ENCODE measurements at regions not wholly inside any gene's neighbourhood (a gene's known extent, or its start where the extent isn't known, plus 50 kb on each side); places are given as distances from the start of the nearest gene placed in this dataset.

GRCh38 chr5:18954239-18954638 is 1033.8 kb downstream of the CDH18 start:
- H3K4me1 ChIP-seq (ENCODE audit: control insufficient read depth in 2 of 2, insufficient read depth in 2 of 2, low read length in 1 of 2): no peaks in the 10 kb centered on the region
- H3K27me3 ChIP-seq (ENCODE audit: control insufficient read depth in 1 of 2, insufficient read depth in 2 of 2, low read length in 2 of 2): no peaks in the 10 kb centered on the region
- no peaks in the 10 kb centered on the region for H3K36me3 ChIP-seq (ENCODE audit: control insufficient read depth in 2 of 2, insufficient read depth in 2 of 2, low read length in 1 of 2)
- H3K4me3 ChIP-seq (ENCODE audit: low read depth in 1 of 2, low read length in 2 of 2): no peak overlapping the region
- H3K27ac ChIP-seq (ENCODE audit: low read depth in 2 of 2, low read length in 1 of 2): no peak overlapping the region
- H3K9me3 ChIP-seq (ENCODE audit: control insufficient read depth in 2 of 2, insufficient read depth in 1 of 2, low read depth in 1 of 2, low read length in 1 of 2): no peaks in the 10 kb centered on the region
- WGBS, 2 donors: 35% methylated on average over 2 of the region's 2 CpGs

GRCh38 chr5:18959535-18959934 is 1028.5 kb downstream of the CDH18 start:
- Histone ChIP-seq H3K4me3 (ENCODE audit: low read depth in 1 of 2, low read length in 2 of 2) (no peak overlapping the region), H3K27me3 (ENCODE audit: control insufficient read depth in 1 of 2, insufficient read depth in 2 of 2, low read length in 2 of 2) (no peaks in the 10 kb centered on the region), H3K9me3 (ENCODE audit: control insufficient read depth in 2 of 2, insufficient read depth in 1 of 2, low read depth in 1 of 2, low read length in 1 of 2) (no peaks in the 10 kb centered on the region), H3K27ac (ENCODE audit: low read depth in 2 of 2, low read length in 1 of 2) (no peak overlapping the region), H3K4me1 (ENCODE audit: control insufficient read depth in 2 of 2, insufficient read depth in 2 of 2, low read length in 1 of 2) (no peaks in the 10 kb centered on the region), H3K36me3 (ENCODE audit: control insufficient read depth in 2 of 2, insufficient read depth in 2 of 2, low read length in 1 of 2) (no peaks in the 10 kb centered on the region)
- WGBS, 2 donors: 73% methylated on average over 4 of the region's 4 CpGs

DNA sequence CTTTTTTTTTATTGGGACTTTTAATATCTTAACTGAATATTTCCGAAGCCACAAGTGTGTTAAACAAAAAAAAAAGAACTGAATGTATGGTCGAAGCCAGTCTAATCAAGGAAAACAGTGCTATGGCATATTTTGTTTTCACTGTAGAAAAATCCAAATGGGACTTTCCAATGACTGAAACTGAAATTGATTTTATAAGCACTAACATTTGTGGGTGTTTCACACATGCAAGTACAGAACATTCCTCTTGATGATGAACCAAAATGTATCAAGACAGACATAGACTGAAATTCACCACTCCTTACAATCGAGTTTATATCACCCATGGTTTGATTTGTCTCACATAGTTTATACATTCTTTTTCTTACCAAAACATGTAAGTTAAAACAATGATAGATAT is 1026.8 kb downstream of the CDH18 start:
- H3K36me3 ChIP-seq (ENCODE audit: control insufficient read depth in 2 of 2, insufficient read depth in 2 of 2, low read length in 1 of 2): no peaks in the 10 kb centered on the region
- H3K4me1 ChIP-seq (ENCODE audit: control insufficient read depth in 2 of 2, insufficient read depth in 2 of 2, low read length in 1 of 2): no peaks in the 10 kb centered on the region
- H3K9me3 ChIP-seq (ENCODE audit: control insufficient read depth in 2 of 2, insufficient read depth in 1 of 2, low read depth in 1 of 2, low read length in 1 of 2): no peaks in the 10 kb centered on the region
- H3K27ac ChIP-seq (ENCODE audit: low read depth in 2 of 2, low read length in 1 of 2): no peak overlapping the region
- WGBS, 2 donors: 81% methylated on average over 3 of the region's 3 CpGs
- no peaks in the 10 kb centered on the region for H3K27me3 ChIP-seq (ENCODE audit: control insufficient read depth in 1 of 2, insufficient read depth in 2 of 2, low read length in 2 of 2)
- H3K4me3 ChIP-seq (ENCODE audit: low read depth in 1 of 2, low read length in 2 of 2): no peak overlapping the region

DNA sequence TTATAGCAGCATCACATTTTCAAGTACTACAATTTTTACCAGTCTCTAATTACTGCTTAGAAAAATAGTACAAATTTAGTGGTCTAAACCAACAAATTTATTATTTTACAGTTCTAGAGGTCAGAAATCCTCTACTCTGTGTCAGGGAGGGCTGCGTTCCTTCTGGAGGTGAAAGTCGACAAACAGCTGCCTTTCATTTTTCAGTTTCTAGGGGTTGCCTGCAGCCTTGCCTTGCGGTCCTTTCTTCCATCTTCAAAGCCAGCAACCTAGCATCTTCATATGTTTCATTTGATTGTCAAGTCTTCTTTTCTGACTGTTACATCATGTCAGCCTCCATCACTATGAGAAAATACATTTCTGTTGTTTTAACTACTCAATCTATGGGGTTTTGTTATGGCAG is 1022.1 kb downstream of the CDH18 start:
- Histone ChIP-seq H3K4me1 (ENCODE audit: control insufficient read depth in 2 of 2, insufficient read depth in 2 of 2, low read length in 1 of 2) (no peaks in the 10 kb centered on the region), H3K36me3 (ENCODE audit: control insufficient read depth in 2 of 2, insufficient read depth in 2 of 2, low read length in 1 of 2) (no peaks in the 10 kb centered on the region), H3K27me3 (ENCODE audit: control insufficient read depth in 1 of 2, insufficient read depth in 2 of 2, low read length in 2 of 2) (no peaks in the 10 kb centered on the region), H3K4me3 (ENCODE audit: low read depth in 1 of 2, low read length in 2 of 2) (no peak overlapping the region), H3K9me3 (ENCODE audit: control insufficient read depth in 2 of 2, insufficient read depth in 1 of 2, low read depth in 1 of 2, low read length in 1 of 2) (no peaks in the 10 kb centered on the region), H3K27ac (ENCODE audit: low read depth in 2 of 2, low read length in 1 of 2) (no peak overlapping the region)
- 91 to 93% methylated on average over 3 of the region's 3 CpGs for WGBS, 2 donors

DNA sequence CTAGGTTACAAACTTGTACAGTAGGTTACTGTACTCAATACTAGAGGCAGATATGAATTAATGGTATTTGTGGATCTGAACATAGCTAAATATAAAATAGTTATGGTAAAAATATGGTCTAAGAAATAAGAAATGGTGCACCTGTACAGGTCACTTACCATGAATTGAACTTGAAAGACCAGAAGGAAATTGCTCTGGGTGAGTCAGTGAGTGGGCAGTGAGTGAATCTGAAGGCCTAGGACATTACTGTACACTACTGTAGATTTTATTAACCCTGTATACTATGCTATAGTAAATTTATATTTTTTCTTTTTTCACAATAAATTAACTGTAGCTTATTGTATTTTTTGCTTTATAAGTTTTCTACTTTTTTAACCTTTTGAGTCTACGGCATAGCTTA is 1020.4 kb downstream of the CDH18 start:
- Histone ChIP-seq H3K27me3 (ENCODE audit: control insufficient read depth in 1 of 2, insufficient read depth in 2 of 2, low read length in 2 of 2) (no peaks in the 10 kb centered on the region), H3K4me1 (ENCODE audit: control insufficient read depth in 2 of 2, insufficient read depth in 2 of 2, low read length in 1 of 2) (no peaks in the 10 kb centered on the region), H3K9me3 (ENCODE audit: control insufficient read depth in 2 of 2, insufficient read depth in 1 of 2, low read depth in 1 of 2, low read length in 1 of 2) (no peaks in the 10 kb centered on the region), H3K36me3 (ENCODE audit: control insufficient read depth in 2 of 2, insufficient read depth in 2 of 2, low read length in 1 of 2) (no peaks in the 10 kb centered on the region), H3K4me3 (ENCODE audit: low read depth in 1 of 2, low read length in 2 of 2) (no peak overlapping the region), H3K27ac (ENCODE audit: low read depth in 2 of 2, low read length in 1 of 2) (no peak overlapping the region)
- 95 to 97% methylated on average over 1 of the region's 1 CpG for WGBS, 2 donors

DNA sequence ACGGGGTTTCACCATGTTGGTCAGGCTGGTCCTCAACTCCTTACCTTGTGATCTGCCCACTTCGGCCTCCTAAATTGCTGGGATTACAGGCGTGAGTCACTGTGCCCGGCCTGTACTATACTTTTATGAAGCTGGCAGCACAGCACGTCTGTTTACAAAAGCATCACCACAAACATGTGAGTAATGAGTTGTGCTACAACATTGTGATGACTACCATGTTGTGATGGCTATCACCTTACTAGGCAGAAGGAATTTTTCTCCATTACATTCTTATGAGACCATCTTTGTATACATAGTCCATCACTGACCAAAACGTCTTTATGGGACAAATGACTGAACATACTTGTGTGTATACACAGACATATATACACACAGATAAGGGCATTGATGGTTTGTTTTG is 1019.0 kb downstream of the CDH18 start:
- H3K36me3 ChIP-seq (ENCODE audit: control insufficient read depth in 2 of 2, insufficient read depth in 2 of 2, low read length in 1 of 2): no peaks in the 10 kb centered on the region
- no peak overlapping the region for H3K4me3 ChIP-seq (ENCODE audit: low read depth in 1 of 2, low read length in 2 of 2)
- no peaks in the 10 kb centered on the region for H3K4me1 ChIP-seq (ENCODE audit: control insufficient read depth in 2 of 2, insufficient read depth in 2 of 2, low read length in 1 of 2)
- no peaks in the 10 kb centered on the region for H3K27me3 ChIP-seq (ENCODE audit: control insufficient read depth in 1 of 2, insufficient read depth in 2 of 2, low read length in 2 of 2)
- no peak overlapping the region for H3K27ac ChIP-seq (ENCODE audit: low read depth in 2 of 2, low read length in 1 of 2)
- H3K9me3 ChIP-seq (ENCODE audit: control insufficient read depth in 2 of 2, insufficient read depth in 1 of 2, low read depth in 1 of 2, low read length in 1 of 2): no peaks in the 10 kb centered on the region
- WGBS, 2 donors: 81 to 88% methylated on average over 6 of the region's 6 CpGs

DNA sequence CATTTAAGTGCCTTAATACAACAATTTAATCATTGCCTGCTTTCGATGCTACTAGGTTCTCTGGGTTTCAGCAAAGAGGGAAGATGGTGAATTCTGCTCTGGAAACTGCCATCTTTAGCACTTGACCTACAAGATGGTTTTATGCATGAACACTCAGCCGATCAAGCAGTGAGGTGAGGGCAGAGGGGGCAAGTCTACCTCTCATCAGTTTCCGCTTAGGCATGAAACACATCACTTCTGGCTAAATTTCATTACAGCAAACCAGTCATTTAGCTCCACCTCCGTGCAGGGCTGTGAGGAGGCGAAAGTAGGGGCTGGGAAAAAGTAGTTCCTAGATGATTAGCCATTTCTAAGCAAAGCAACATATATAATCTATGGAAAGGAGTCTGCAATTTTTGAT is 1018.0 kb downstream of the CDH18 start:
- no peaks in the 10 kb centered on the region for H3K4me1 ChIP-seq (ENCODE audit: control insufficient read depth in 2 of 2, insufficient read depth in 2 of 2, low read length in 1 of 2)
- H3K4me3 ChIP-seq (ENCODE audit: low read depth in 1 of 2, low read length in 2 of 2): no peak overlapping the region
- no peaks in the 10 kb centered on the region for H3K36me3 ChIP-seq (ENCODE audit: control insufficient read depth in 2 of 2, insufficient read depth in 2 of 2, low read length in 1 of 2)
- 72 to 85% methylated on average over 5 of the region's 5 CpGs for WGBS, 2 donors
- H3K27ac ChIP-seq (ENCODE audit: low read depth in 2 of 2, low read length in 1 of 2): no peak overlapping the region
- H3K27me3 ChIP-seq (ENCODE audit: control insufficient read depth in 1 of 2, insufficient read depth in 2 of 2, low read length in 2 of 2): no peaks in the 10 kb centered on the region
- H3K9me3 ChIP-seq (ENCODE audit: control insufficient read depth in 2 of 2, insufficient read depth in 1 of 2, low read depth in 1 of 2, low read length in 1 of 2): no peaks in the 10 kb centered on the region

DNA sequence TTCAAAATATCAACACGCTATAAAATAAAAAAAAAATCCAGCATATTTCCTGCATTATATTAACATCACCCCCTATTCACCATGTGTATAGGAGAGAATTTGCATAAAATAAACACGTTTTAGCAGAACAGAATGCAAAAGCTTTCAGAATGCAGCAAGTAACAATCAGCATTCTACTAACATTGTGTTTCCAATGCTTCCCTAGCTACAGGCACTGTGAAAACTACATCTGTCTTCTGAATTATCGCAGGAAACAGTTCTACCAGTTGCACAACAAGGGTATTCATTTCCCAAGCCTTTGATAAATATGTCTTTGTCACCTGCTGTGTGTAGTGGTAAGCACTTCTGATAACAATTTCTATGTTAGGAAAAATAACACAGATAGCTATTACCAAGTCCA is 1015.8 kb downstream of the CDH18 start:
- Histone ChIP-seq H3K27ac (ENCODE audit: low read depth in 2 of 2, low read length in 1 of 2) (no peak overlapping the region), H3K4me1 (ENCODE audit: control insufficient read depth in 2 of 2, insufficient read depth in 2 of 2, low read length in 1 of 2) (no peaks in the 10 kb centered on the region), H3K9me3 (ENCODE audit: control insufficient read depth in 2 of 2, insufficient read depth in 1 of 2, low read depth in 1 of 2, low read length in 1 of 2) (no peaks in the 10 kb centered on the region), H3K4me3 (ENCODE audit: low read depth in 1 of 2, low read length in 2 of 2) (no peak overlapping the region), H3K36me3 (ENCODE audit: control insufficient read depth in 2 of 2, insufficient read depth in 2 of 2, low read length in 1 of 2) (no peaks in the 10 kb centered on the region), H3K27me3 (ENCODE audit: control insufficient read depth in 1 of 2, insufficient read depth in 2 of 2, low read length in 2 of 2) (no peaks in the 10 kb centered on the region)
- 51 to 60% methylated on average over 3 of the region's 3 CpGs for WGBS, 2 donors

- H3K4me3 ChIP-seq (ENCODE audit: low read depth in 1 of 2, low read length in 2 of 2): no peak overlapping the region
- WGBS, 2 donors: 71 to 75% methylated on average over 5 of the region's 5 CpGs
- no peaks in the 10 kb centered on the region for H3K27me3 ChIP-seq (ENCODE audit: control insufficient read depth in 1 of 2, insufficient read depth in 2 of 2, low read length in 2 of 2)
- H3K36me3 ChIP-seq (ENCODE audit: control insufficient read depth in 2 of 2, insufficient read depth in 2 of 2, low read length in 1 of 2): no peaks in the 10 kb centered on the region
- H3K4me1 ChIP-seq (ENCODE audit: control insufficient read depth in 2 of 2, insufficient read depth in 2 of 2, low read length in 1 of 2): no peaks in the 10 kb centered on the region
- no peak overlapping the region for H3K27ac ChIP-seq (ENCODE audit: low read depth in 2 of 2, low read length in 1 of 2)
- no peaks in the 10 kb centered on the region for H3K9me3 ChIP-seq (ENCODE audit: control insufficient read depth in 2 of 2, insufficient read depth in 1 of 2, low read depth in 1 of 2, low read length in 1 of 2)
Observed at GRCh38 chr5:18975624-18976023, 1012.4 kb downstream of the CDH18 start.

- H3K27ac ChIP-seq (ENCODE audit: low read depth in 2 of 2, low read length in 1 of 2): no peak overlapping the region
- H3K4me1 ChIP-seq (ENCODE audit: control insufficient read depth in 2 of 2, insufficient read depth in 2 of 2, low read length in 1 of 2): no peaks in the 10 kb centered on the region
- H3K27me3 ChIP-seq (ENCODE audit: control insufficient read depth in 1 of 2, insufficient read depth in 2 of 2, low read length in 2 of 2): no peaks in the 10 kb centered on the region
- 96 to 98% methylated on average over 1 of the region's 1 CpG for WGBS, 2 donors
- H3K36me3 ChIP-seq (ENCODE audit: control insufficient read depth in 2 of 2, insufficient read depth in 2 of 2, low read length in 1 of 2): no peaks in the 10 kb centered on the region
- H3K9me3 ChIP-seq (ENCODE audit: control insufficient read depth in 2 of 2, insufficient read depth in 1 of 2, low read depth in 1 of 2, low read length in 1 of 2): no peaks in the 10 kb centered on the region
- H3K4me3 ChIP-seq (ENCODE audit: low read depth in 1 of 2, low read length in 2 of 2): no peak overlapping the region
Observed at GRCh38 chr5:18977880-18978279, 1010.1 kb downstream of the CDH18 start.

All from esophagus (tissue), 2 donors.